NCI-H1105 treated with DMSO at 0.1 percent for 48 hours (cell line): ENCODE measurements at regions not wholly inside any gene's neighbourhood (a gene's known extent, or its start where the extent isn't known, plus 50 kb on each side); places are given as distances from the start of the nearest gene placed in this dataset.
"Not testable (repeated sequence)": the region's sequence is repeated elsewhere in the genome, so short reads cannot be mapped to it uniquely, and the experiment has no call there.

Experiments
- DNase-seq: peaks from one replicate; lab custom pipeline; 2025; lab: John Stamatoyannopoulos, UW

- no peak for DNase-seq
Observed at GRCh38 chr2:221997683-221998082, 301.1 kb downstream of the PAX3 start.

- DNase-seq = no peak
Observed at GRCh38 chr2:221997100-221997499, 301.7 kb downstream of the PAX3 start.

GRCh38 chr2:221994926-221995325 is 303.9 kb downstream of the PAX3 start:
- no peak for DNase-seq

GRCh38 chr2:221984376-221984775 is 314.4 kb downstream of the PAX3 start:
- not testable (repeated sequence) for DNase-seq

- DNase-seq = no peak
Observed at GRCh38 chr2:221981912-221982470, 316.8 kb downstream of the PAX3 start.

- DNase-seq = no peak
Observed at GRCh38 chr2:221975151-221975550, 323.6 kb downstream of the PAX3 start.

- no peak for DNase-seq
Observed at GRCh38 chr2:221973902-221974301, 324.9 kb downstream of the PAX3 start.

- no peak for DNase-seq
Observed at GRCh38 chr2:221973502-221973901, 325.3 kb downstream of the PAX3 start.

GRCh38 chr2:221972813-221973478 is 325.9 kb downstream of the PAX3 start:
- no peak for DNase-seq

GRCh38 chr2:221970389-221970788 is 328.4 kb downstream of the PAX3 start:
- DNase-seq = no peak

GRCh38 chr2:221969830-221970144 is 329.0 kb downstream of the PAX3 start:
- no peak for DNase-seq

GRCh38 chr2:221969087-221969829 is 329.5 kb downstream of the PAX3 start:
- DNase-seq = peak; percentile 69

- no peak for DNase-seq
Observed at GRCh38 chr2:221962186-221962585, 336.6 kb downstream of the PAX3 start.

GRCh38 chr2:221961561-221961960 is 337.2 kb downstream of the PAX3 start:
- DNase-seq = peak; percentile 31

- DNase-seq = no peak
Observed at GRCh38 chr2:221958224-221958623, 340.6 kb downstream of the PAX3 start.

- DNase-seq = no peak
Observed at GRCh38 chr2:221948076-221948475, 350.7 kb downstream of the PAX3 start.

- not testable (repeated sequence) for DNase-seq
Observed at GRCh38 chr2:221944452-221944851, 354.3 kb downstream of the PAX3 start.

GRCh38 chr2:221943076-221943810 is 355.6 kb downstream of the PAX3 start:
- no peak for DNase-seq

- no peak for DNase-seq
Observed at GRCh38 chr2:221931251-221931991, 359.3 kb upstream of the EPHA4 start.

- no peak for DNase-seq
Observed at GRCh38 chr2:221929259-221929658, 357.2 kb upstream of the EPHA4 start.

- DNase-seq = no peak
Observed at GRCh38 chr2:221926327-221926726, 354.2 kb upstream of the EPHA4 start.

- no peak for DNase-seq
Observed at GRCh38 chr2:221924576-221924975, 352.5 kb upstream of the EPHA4 start.
